DOHH2 (cell line): ENCODE measurements at regions not wholly inside any gene's neighbourhood (a gene's known extent, or its start where the extent isn't known, plus 50 kb on each side); places are given as distances from the start of the nearest gene placed in this dataset.

Experiments
- EZH2phosphoT487 ChIP-seq: fragments of 200-600 bp; sonication (generic); IDR thresholded peaks from 2 replicates; pipeline ENCODE4 v1.6.1; 2017; ENCODE audit warnings: borderline replicate concordance, mild to moderate bottlenecking, antibody characterized with exemption, low read length, moderate library complexity, mixed read lengths
- TF ChIP-seq, protein P1 (sequence below): fragments of 200-600 bp; sonication (generic); IDR thresholded peaks from one replicate; pipeline ENCODE4 v1.5.1; 2014; ENCODE audit warnings: antibody characterized with exemption, mild to moderate bottlenecking, low read depth, low read length; ENCODE audit not compliant: poor library complexity, severe bottlenecking

DNA sequence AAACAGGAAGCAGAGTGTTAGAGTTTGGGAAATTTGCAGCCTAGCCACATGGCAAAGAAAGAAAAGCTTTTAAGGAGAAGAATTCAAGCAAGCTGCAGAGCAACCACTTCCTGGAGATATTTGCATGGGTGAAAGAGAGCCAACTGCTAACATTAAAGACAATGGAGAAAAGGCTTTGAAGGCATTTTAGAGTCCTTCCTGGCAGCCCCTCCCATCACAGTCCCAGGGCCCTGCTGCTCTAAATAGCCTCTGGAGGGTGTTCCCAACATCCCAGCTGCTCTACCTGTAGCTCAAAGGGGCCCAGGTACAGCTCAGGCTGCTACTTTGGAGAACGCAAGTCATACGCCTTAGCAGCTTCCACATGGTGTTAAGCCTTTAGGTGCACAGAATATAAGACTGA, 235.9 kb upstream of the FMR1 start:
- TF ChIP-seq, protein P1, sequence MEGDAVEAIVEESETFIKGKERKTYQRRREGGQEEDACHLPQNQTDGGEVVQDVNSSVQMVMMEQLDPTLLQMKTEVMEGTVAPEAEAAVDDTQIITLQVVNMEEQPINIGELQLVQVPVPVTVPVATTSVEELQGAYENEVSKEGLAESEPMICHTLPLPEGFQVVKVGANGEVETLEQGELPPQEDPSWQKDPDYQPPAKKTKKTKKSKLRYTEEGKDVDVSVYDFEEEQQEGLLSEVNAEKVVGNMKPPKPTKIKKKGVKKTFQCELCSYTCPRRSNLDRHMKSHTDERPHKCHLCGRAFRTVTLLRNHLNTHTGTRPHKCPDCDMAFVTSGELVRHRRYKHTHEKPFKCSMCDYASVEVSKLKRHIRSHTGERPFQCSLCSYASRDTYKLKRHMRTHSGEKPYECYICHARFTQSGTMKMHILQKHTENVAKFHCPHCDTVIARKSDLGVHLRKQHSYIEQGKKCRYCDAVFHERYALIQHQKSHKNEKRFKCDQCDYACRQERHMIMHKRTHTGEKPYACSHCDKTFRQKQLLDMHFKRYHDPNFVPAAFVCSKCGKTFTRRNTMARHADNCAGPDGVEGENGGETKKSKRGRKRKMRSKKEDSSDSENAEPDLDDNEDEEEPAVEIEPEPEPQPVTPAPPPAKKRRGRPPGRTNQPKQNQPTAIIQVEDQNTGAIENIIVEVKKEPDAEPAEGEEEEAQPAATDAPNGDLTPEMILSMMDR = no peak
- no peak for TF ChIP-seq EZH2phosphoT487
